Epithelial cell of prostate (primary cell): ENCODE measurements at regions not wholly inside any gene's neighbourhood (a gene's known extent, or its start where the extent isn't known, plus 50 kb on each side); places are given as distances from the start of the nearest gene placed in this dataset.

Experiments
- DNase-seq: peaks from one replicate; pipeline ENCODE4 v3.0.0-alpha.2; 2011; ENCODE audit warnings: low read depth, low spot score
- H3K27ac ChIP-seq: fragments of 450-650 bp; 2 replicates; pipeline ENCODE4 v1.5.1; 2017; ENCODE audit warnings: mild to moderate bottlenecking

DNA sequence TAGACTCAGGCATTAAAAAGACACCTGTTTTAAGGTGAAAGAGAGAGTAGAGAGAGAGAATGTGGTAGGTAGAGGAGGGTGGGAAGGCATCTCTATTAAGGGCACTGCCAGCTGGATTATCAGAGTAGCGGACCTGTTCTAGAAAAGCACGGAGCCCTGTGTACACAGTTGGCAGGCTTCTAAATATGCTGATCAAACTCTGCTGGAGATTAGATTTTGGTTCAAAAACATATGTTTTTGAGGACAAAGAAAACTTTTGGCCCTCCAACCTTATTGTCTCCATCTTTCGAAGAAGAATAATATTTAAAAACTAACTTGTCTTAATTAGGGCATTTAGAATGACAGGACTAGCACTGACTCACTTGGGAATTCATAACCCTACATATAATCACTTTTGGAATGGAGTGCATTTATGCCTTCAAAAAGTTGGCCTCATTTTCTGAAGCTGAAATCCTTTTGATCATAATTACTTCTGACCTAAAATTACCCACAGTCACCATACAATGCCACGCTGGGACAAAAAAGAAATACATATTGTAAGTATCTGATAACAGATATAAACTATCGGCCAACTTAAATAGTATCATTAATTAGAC is 254.6 kb downstream of the MEIS1 start:
- H3K27ac ChIP-seq, result no peak overlapping the region
- DNase-seq, result no peak

DNA sequence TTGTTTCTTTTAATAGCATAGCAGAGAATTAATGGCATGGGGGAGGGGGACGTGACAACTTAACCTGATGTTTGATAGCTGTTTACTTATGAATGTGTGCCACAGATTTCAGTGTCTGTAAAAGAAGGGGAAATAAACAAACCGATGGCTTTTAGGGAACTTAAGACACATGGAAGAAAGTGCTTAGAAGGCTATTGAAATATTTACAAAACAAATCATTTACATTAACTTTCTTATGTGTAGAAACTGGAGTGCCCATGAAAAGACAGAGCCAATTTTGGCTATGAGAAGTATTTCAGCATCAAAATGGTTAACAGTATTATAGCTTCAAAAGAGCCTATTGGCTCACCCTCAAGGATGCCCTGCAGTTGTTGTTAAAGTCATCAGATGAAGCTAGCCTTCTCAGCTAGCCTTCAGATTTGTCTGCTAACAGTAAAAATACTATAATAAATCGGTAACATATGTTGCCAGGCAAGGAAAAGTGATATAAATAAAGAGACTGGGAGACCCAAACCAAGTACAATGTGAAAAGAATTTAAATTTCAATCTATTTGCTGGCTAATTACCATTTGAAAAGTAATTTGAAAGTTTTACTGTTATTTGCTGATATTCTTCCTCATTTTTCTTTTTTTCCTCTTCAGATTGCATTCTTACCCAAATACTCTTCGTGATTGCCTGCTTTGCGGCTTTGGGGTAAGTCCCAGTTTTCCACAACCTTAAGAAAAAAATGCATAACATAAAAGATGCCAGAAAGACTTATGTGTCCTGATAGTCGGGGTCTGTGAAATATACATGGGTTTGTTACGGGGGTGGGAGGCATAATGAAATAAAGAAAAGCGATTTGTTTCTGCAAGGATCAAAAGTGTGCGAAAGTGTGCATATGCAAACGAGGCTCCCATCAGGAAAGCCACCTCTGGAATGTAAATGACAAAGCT is 256.4 kb downstream of the MEIS1 start:
- no peak for DNase-seq
- no peak overlapping the region for H3K27ac ChIP-seq

DNA sequence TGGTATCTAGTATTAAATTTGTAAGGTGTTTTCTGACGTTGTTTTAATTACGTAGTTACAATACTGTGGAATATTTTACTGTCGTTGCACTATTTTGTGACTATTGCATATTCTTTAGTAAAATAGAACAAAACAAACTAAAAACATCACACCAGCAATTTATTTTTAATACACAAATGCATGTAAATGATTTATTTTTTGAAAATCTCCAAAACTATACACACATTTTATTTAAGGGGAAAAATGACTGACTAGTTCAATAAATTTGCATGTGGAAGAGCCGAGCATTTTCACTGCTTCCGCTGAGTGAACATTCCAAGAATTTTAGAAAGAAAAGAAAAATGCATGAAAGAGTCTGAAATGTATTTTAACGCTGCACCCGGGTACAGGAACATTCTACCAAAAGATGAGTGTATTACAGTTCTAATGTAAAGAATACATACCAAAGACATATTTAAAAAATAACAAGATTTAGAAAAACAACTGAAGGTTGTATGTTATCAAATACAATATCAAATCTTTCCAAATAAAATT is 257.7 kb downstream of the MEIS1 start:
- no peak overlapping the region for H3K27ac ChIP-seq
- DNase-seq, result no peak

DNA sequence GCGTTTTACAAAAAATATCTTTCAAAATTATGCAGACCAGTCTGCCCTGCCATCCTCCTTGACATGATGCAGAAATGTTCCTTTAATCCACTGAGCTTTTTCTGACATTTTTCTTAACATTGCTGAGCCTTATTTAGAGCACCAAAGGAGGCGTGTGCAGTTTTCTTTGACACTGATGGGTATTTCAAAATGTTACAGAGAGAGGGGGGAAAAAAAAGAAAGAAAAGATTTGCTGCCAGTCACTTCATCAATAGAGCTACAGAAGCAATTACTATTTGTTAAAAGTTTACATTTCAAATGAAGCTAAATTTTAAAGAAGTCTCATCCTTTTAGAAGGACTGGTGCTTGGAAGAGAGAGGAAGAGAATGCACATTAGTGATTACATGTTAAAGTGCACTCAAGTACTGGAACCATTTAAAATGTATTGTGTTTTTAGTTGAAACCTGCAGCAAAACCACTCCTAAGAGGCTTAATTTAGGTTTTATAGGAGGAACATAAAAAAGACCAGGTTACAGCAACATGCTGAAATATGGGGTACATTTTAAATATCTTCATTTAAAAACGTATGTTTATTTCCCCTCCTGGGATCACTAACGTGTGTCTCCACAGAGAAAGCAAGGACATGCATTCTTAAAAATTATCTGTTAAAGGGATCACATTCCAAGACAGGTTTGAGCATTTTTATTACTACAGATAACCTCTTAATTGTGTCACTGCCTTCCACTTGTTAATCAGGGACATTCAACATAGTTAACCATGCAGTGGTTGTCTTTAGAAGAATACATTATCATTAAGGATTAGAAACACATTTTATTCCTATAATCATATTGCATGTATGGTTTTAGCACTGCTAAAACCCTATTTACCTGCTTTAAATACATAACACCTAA is 258.4 kb downstream of the MEIS1 start:
- no peak for DNase-seq
- no peak overlapping the region for H3K27ac ChIP-seq

DNA sequence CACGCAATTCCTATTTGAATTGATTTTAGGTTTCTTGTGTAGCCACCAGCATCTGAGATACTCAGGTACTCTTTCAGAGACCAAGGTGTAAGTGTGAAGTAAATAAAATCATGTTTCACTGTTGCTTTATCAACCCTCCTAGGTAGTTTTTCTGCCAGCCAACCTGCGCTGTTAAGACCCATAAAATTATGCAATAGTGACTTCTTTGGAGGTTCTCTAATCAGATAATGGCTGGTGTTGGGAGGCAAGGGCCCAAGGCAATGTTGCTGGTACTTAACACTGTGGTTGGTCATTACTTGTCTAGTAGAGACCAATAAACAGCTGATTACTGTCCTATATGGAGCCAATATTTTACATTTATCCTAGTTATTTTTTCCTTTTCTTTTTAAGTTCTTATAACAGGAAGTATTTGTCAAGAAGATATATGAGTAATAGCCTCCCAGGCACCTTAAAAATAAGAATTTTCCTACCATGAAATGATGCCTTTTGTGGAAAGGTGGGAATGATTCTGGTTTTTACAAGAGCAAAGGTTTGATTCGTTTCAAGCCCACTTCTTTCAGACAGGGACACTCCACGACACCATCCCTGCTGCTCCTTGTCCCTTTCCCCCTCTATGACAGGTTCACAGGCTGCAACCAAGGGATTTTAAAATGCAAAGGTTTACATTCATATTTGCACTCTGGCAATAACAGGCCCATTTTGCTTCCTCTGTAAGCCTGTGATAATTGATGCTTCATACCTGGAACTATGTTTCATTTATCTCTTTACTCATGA is 259.3 kb downstream of the MEIS1 start:
- H3K27ac ChIP-seq, result no peak overlapping the region
- DNase-seq, result no peak

DNA sequence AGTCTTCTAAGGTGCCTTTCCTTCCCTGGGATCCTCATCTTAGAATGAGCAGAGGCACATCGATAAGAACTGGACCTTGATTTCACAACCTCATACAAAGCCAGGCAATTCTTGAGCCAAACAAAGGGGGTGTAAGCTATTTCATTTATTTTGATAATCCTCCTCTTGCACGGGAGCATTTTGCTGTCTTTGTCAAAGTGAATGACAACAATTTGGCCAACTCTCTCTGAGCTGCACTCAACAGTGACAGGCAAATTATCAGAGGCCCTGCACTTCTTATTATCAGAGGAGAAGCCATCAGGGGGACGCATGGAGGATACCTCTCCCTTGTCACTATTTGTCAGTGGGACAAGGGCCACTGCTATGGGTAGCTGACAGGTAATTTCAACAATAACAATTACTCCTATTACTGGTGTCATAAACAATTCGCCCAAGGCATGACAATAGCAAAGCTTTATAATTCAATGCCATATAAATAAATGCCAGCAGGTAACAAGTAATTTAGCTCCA is 260.4 kb downstream of the MEIS1 start:
- no peak for DNase-seq
- no peak overlapping the region for H3K27ac ChIP-seq

DNA sequence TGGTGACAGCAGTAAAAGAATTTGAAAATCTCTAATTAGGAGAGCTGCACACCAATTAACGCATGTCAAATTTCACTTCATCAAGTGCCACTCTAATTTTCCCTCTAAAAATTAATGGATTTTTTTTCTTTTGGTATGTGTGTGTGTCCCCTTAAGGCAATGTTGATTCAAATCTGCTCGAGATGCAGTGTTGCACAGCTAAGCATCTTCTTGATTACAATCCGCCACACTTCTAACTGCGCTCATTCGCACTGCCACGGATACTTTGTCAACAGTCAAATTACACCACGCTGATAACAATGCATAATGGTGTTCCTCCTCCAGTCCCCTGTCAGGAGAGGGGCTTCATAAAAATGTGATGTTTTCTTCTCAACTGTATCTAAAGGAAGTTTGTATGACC is 261.4 kb downstream of the MEIS1 start:
- no peak overlapping the region for H3K27ac ChIP-seq
- DNase-seq, result no peak

DNA sequence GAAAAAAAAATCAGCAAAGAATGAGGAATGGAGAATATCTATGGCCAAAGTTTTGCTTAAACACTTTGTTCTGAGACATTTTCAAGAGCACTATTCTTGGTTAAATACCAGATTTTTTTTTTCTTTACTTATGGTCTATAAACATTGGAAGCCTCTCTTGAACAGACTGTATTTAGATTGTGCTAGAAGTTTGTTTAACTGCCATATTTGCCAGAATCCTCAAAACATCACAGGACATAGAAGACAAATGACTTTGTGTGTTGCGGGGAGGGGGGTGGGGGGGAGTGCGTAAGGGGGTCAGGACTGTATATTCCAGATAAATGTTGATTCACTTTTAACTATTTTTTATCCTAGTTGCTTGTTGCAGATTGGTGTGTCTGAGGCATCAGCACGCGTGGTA is 262.0 kb downstream of the MEIS1 start:
- no peak for DNase-seq
- H3K27ac ChIP-seq, result no peak overlapping the region

DNA sequence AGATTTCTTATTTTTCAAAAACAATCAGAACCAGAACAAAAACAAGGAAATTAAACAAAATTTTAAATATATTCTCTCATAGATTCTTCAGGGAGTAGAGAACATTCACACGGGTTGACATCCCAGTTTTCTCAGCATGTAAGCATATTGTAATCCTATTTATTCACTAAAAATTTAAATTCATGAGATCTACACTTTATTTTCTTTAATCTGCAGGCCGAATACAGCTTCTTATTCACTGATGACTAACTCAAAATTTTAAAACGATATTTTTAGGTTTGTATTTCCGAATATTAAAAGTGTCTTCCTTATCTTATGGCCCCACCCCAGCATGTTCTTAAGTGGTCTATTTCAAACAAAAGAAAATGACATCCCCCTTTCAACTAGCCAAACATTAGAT is 262.4 kb downstream of the MEIS1 start:
- no peak overlapping the region for H3K27ac ChIP-seq
- DNase-seq, result no peak

DNA sequence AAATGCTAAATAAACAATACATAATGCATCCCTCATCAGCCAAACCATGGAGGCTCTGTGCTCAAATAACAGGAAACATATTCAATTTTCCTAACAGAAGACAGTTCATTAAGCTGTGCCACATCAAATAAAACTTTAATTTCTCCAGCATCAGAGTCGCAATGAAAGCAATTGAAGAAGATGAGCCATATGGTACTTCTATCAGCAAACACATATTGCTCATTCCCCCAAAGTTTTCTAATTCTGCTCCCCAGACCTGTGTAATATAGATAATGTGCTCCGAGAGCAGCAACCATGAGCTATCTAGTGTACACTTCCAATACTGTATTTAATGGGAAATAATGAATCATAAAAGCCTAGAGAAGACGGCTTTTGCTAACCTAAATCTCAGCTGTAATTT is 263.2 kb downstream of the MEIS1 start:
- DNase-seq, result no peak
- H3K27ac ChIP-seq, result no peak overlapping the region

DNA sequence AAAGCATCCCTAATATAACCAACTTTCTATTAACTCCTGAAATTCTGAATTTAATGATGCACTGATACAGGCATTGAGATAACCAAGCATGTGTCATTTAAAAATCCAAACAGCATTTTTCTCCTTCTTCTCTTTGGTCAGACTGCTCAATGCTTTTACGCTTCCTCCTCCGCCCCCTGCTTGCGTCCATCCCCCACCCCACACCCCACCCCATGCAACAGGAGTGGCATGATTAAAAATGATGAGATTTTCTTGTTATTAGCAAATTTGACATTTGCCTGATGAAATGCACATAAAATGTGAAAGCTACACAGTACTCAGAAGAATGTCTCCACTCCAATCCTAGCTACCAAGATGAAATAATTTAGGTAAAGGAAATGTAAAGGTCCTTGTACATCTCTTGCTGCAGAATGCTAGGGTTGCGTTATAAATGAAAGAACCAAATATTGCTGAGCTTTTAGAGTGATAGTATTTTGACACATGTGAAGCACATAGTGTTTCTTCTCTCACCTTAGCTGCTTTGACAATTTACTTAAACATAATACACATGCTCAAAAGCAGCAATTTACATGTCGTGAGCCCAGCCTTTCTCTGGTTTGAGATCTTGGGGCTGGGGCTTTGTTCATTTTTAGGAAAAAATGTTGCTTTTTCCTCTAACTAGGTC is 263.8 kb downstream of the MEIS1 start:
- H3K27ac ChIP-seq, result no peak overlapping the region
- no peak for DNase-seq

DNA sequence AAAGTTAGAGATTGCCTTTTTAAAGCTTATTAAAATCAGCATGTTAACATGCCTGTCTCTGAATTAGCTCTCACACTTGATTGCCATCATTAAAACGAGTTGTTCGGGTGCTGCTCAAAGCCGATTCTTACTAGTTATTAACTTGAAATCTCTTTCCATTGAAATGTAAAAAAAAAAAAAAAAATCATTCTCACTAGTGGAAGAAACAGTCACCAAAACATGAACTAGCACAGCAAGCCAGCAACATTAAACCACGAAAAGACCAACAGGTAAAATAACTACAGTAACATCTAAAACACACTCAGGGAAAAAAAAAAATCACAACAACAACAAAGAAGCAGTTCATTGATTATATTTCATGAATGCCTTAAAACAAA is 264.5 kb downstream of the MEIS1 start:
- no peak overlapping the region for H3K27ac ChIP-seq
- DNase-seq, result no peak

DNA sequence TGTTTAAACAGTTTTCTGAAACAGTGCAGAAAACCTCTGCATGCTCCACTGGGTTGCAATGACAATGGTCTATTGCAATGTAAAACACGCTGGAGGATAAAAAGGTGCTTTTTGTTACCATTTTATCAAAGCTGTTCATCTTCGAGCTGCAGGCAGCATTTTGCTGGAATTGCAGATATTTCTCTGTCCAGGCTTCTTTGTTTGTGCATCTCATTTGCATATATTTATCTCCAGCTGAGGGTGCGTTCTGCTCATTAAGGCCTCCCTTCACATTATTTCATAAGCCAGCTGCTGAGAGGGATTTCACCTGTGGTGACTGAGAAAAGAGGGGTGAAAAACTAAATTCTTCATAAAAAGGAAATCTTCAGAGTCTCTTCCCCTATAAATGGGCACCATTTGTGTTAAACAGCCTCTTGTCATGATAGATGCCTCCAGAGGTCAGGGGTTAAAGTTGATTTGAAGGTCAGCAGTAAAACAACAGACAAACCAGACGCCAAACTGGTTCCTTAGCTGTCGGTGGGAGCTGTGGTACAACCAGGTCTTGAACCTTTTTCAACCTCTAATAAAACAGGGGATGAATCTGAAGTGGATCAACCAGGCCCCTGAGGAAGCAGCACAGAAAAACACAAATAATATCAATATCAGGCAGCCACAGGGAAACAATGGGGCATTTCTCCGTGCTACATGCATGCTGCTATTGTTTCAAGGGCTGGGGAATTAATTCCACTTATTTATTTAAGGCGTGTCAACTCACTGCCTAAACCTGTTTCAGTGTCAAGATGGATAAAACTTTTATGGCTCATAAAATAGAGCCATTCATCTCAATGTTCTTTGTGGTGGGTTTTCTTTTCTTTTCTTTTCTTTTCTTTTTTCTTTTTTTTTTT is 265.1 kb downstream of the MEIS1 start:
- DNase-seq, result no peak
- H3K27ac ChIP-seq, result no peak overlapping the region

DNA sequence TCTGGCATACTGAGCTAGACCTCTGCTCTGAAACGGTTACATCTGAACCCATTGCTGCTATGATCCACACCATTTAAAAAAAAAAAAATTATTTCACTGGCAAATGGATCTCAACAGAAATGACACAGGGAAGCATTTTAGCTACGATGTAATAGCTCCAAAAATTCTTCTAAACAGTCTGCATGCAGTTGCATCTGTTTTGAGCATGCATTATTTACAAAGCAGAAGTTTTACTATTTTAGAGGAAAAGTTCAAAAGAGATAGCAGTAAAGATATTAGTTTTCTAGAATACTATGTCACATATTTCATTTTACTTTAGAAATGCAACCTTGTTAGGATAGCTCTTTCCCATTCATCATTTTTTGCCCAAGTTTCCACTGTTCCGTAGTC is 265.7 kb downstream of the MEIS1 start:
- H3K27ac ChIP-seq, result no peak overlapping the region
- no peak for DNase-seq

DNA sequence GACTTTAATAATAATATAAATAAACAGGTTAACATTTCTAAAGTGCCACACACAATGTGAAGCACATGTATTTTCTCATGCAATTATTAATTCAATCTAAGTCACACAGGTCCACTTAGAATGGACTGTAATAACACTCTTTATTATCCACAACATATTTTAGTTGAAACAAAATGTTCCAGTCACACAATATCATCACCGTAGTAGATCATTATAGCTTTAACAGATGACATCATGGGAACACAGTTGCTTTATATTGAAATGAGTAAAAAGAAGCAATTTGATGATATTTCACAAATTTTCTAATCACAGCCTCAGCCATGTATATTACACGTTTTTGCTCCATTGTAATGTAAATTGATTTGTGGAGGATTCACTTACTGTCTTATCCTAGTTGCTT is 266.3 kb downstream of the MEIS1 start:
- DNase-seq, result no peak
- H3K27ac ChIP-seq, result no peak overlapping the region

DNA sequence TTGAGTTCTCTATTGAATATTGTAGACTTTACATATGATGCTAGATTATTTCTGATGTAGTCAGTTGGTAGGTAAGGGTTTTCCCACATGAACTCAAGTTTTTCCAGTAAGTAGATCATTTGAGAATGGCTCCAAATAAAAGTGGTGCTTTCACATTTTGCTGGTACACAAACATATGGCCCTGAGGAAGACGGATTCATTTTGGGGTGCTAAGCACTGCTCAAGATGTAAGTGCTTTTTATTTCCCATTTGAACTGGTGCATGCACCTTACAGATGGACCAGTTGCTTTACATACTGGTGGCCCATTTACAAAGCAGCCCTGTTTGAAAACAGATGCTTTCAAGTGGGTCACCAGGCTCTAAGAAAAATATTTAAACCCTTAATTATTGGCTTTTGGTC is 266.7 kb downstream of the MEIS1 start:
- H3K27ac ChIP-seq, result no peak overlapping the region
- no peak for DNase-seq

DNA sequence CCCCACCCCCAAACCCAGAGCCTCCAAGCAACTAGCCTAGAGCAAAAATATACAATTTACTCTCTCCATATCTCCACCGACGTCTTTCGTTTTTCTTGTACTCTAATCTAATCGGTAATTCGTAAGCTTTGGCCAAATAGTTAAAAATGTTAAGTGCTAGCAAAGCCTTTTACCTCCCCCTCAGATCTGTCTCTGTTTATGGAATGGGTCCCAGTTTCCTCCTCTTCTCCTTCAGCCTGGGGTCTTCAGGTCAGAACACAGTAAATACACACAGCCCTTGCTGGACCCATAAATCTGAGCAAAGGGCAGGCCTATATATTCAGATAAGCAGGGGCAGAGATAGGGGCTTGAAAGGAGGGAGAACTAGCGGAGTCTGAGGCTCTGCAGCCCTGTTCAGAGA is 267.4 kb downstream of the MEIS1 start:
- DNase-seq, result no peak

DNA sequence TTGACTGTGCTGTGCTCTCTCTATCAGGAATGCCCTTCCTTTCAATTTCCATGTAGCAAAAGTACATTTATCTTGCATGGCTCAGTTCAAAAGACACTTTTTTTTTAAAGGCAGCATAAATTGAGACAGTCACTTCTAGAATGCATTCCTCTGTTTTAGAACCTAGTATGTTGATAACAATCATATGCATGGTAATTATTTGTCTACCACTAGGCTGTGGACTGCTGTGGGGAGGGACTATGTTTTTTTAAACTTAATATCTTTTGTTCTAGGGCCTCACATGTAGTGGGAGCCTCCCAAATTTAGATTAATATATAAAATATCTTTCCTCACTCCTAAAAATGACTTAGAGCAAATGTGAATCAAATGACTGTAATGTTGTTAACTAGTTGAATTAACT is 269.9 kb downstream of the MEIS1 start:
- DNase-seq, result no peak
- H3K27ac ChIP-seq, result no peak overlapping the region

More for the DNA sequence above, 267.4 kb downstream of the MEIS1 start:
- no peak overlapping the region for H3K27ac ChIP-seq
